OCI-LY7 (cell line): ENCODE measurements at regions not wholly inside any gene's neighbourhood (a gene's known extent, or its start where the extent isn't known, plus 50 kb on each side); places are given as distances from the start of the nearest gene placed in this dataset.

Experiments used
- CTCF ChIP-seq: fragments of 200-600 bp; sonication (generic); conservative IDR thresholded peaks from 2 replicates; pipeline ENCODE4 v1.5.1; 2014; ENCODE audit warnings: mild to moderate bottlenecking, antibody characterized with exemption, low read length, moderate library complexity, mixed read lengths
- EZH2phosphoT487 ChIP-seq: fragments of 200-600 bp; sonication (generic); IDR thresholded peaks from 2 replicates; pipeline ENCODE4 v1.6.1; 2018; ENCODE audit warnings: low read depth, borderline replicate concordance, mild to moderate bottlenecking, mixed run types, antibody characterized with exemption, low read length, moderate library complexity, mixed read lengths

GRCh38 chr2:226418521-226418920 is 381.1 kb downstream of the IRS1 start:
- no peak for TF ChIP-seq CTCF
- TF ChIP-seq EZH2phosphoT487 = no peak
